UCSD-AML1 (cell line): ENCODE measurements at regions not wholly inside any gene's neighbourhood (a gene's known extent, or its start where the extent isn't known, plus 50 kb on each side); places are given as distances from the start of the nearest gene placed in this dataset.

ENCODE experiments used
- DNase-seq: peaks from one replicate; lab custom pipeline; 2025; ENCODE audit not compliant: unreplicated experiment; lab: John Stamatoyannopoulos, UW

GRCh38 chr11:104658177-104658576, 240.1 kb downstream of the CASP12 start:
- DNase-seq: no peak

DNA sequence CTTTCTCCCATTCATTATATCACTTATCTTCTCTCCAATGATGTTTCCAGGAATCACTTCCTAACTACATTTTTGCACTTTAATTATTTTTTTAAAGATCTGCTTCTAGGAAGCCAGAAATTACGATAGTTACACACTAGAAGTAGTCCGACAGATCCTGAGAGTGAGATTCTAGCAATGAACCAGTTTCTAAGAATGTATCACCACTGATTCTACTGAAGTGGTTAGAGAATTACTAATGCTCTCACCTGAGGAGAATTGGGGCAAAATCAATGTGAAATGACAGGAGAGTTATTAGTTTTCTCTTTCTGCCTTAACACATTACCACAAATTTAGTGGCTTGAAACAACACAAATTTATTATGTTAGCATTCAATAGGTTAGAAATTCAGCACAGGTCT, 241.2 kb downstream of the CASP12 start:
- DNase-seq: no peak

DNA sequence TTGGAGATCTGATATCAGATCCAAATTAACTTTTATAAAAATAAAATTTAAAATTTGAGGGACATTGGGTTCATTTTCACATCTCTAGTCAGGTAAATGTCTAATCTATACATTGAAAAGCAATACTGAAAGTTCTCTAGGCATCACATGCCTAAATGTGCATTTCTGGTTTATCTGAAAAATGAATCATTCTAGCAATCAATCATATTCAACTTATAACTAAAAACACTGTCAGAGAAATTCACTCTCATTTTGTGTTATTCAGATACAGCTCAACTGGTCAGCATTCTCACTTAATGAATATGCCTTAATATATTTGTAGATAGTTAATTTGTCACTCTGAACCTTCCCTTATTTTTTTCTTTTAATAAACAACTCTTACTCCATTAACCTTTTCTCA, 243.2 kb downstream of the CASP12 start:
- no peak for DNase-seq

GRCh38 chr11:104654181-104654813, 244.0 kb downstream of the CASP12 start:
- DNase-seq: no peak

DNA sequence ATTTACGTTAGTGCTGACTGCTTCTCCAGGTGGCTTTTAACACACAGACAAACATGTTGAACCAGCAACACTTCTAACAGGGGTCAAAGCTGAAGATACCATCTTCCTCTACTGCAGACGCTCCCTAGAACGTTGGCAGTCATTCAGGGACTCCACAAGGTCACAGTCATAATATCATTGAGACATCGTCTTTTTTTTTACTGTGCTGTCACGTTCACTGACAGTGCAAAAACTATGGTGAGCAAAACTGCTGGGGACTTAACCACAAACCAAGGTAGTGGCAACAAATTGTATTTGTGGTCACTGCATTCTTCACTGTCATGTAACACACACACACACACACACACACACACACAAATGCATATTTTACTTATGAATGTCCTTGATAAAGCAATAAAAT, 244.9 kb downstream of the CASP12 start:
- DNase-seq: peak; percentile 7

- no peak for DNase-seq
Observed at GRCh38 chr11:104652996-104653395, 245.3 kb downstream of the CASP12 start.

- DNase-seq: peak; percentile 3
Observed at GRCh38 chr11:104650234-104650633, 248.0 kb downstream of the CASP12 start.

DNA sequence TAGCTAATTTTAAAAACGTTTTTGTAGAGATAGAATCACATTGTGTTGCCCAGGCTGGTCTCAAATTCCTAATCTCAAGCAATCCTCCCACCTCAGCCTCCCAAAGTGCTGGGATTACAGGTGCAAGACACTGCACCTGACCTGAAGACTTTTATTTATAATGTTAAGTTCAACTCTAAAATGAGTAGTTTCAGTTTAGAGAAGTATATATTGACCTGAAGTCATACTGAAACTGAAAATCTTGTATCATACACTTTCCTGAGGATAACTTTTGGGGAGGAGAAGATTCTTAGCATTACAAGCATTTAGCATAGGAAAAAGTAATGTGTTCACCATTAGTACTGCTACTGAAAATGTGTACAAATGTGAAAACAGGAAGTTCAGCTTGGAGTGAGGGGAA, 249.3 kb downstream of the CASP12 start:
- DNase-seq: no peak

- DNase-seq: no peak
Observed at GRCh38 chr11:104645261-104646222, 252.7 kb downstream of the CASP12 start.

DNA sequence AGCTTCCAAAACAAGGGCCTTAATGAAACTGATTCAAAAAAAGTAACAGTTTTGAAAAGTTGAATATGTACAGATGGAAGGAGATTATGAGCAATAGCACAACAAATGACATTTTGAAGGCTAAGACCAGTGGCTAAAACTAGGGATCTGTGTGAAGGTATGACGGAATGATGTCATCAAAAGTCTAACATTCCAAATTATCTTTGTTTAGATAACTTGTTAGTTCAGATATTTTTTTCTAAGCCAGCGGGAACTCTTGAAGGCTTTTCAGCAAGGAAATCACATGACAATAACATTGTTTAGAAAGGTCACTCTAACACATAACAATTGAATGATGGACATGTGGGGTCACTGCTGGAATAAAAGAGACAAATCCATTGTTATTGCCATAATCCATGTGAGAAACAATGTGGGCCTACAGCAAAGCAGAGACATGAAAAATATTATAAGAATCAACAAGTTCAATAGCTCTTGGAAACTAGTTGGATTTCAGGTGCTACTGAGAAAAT, 260.5 kb downstream of the CASP12 start:
- no peak for DNase-seq

GRCh38 chr11:104633226-104633625, 265.0 kb downstream of the CASP12 start:
- no peak for DNase-seq

- no peak for DNase-seq
Observed at GRCh38 chr11:104630352-104630751, 267.9 kb downstream of the CASP12 start.

- DNase-seq: no peak
Observed at GRCh38 chr11:104625246-104625645, 273.0 kb downstream of the CASP12 start.

DNA sequence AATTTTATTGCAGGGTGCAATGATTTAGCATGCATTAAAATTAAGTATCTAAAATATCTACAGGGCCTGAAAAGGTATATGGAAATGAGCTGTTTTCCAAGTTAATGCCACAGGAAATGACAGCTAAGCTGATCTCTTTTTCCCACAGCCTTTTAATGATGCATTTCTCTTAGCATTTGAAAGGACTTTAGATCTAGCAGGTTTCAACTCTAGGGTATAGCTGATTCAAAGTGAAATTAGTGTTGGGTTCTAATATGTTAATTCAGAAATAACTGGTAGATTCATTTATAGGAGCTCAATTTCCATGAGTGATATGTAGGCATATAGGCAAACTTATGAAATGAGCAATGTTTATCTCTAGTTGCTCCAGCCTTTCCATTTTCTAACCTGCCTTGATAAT, 274.2 kb downstream of the CASP12 start:
- DNase-seq: no peak

- DNase-seq: no peak
Observed at GRCh38 chr11:104623518-104623917, 274.7 kb downstream of the CASP12 start.

DNA sequence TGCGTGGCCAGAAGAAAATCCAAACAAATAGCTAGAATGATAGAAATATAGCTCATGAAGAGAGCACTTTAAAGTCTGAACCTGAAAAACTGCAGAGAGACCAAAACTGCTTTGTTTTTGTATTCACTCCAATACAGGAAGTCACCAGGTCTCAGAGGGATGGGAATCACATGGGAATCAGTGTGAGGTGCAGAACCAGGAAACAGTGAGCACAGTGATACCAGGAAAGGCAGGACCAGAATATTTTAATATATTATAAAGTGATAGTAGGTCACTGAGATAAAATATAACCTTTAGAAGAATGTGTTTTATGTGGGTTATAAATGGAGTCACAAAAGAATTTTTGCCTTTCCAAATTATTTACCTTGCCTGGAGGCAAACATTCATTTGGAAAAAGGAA, 277.3 kb downstream of the CASP12 start:
- DNase-seq: no peak

GRCh38 chr11:104619751-104620150, 278.5 kb downstream of the CASP12 start:
- no peak for DNase-seq

- no peak for DNase-seq
Observed at GRCh38 chr11:104618954-104619353, 279.3 kb downstream of the CASP12 start.

GRCh38 chr11:104614961-104615360, 283.3 kb downstream of the CASP12 start:
- no peak for DNase-seq

DNA sequence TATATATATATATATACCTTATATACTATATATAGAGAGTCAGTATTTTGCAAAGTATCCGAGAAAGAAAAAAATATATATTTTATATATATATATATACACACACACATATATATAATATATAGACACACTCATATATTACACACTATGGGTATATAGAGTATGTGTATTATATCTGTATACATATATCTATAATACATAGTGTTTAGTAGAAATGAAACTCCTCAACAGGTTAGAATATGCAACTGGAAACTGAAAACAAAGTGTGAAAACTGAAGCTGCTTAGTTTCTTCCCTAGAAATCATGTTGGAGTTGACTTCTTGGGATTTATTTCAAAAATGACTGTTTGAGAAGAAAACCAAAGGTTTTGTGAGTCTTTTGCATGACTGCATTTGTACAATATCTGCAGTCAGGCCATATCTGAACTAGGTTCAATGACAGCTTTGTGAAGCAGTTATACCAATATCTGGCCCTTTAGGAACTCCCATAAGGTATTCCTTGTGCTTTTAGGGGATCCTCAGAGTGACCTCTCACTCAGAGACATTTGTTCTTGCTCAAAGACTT, 284.1 kb downstream of the CASP12 start:
- DNase-seq: no peak

- DNase-seq: no peak
Observed at GRCh38 chr11:104610635-104611034, 287.6 kb downstream of the CASP12 start.
